ENCODE measurements at regions not wholly inside any gene's neighbourhood (a gene's known extent, or its start where the extent isn't known, plus 50 kb on each side); places are given as distances from the start of the nearest gene placed in this dataset.
"Not testable (repeated sequence)": the region's sequence is repeated elsewhere in the genome, so short reads cannot be mapped to it uniquely, and the experiment has no call there.

GRCh38 chr9:117775591-117775990 is 71.4 kb downstream of the TLR4 start:
- DNase-seq = no peak

GRCh38 chr9:117777823-117778222 is 73.6 kb downstream of the TLR4 start:
- DNase-seq = no peak

- no peak for DNase-seq
These were observed 75.6 kb downstream of the TLR4 start for GRCh38 chr9:117779760-117780159.

- peak; percentile 64 for DNase-seq
These were observed 79.0 kb downstream of the TLR4 start for GRCh38 chr9:117782931-117783788.

- DNase-seq = peak; percentile 18
These were observed 79.6 kb downstream of the TLR4 start for GRCh38 chr9:117783828-117784227.

GRCh38 chr9:117784996-117785395 is 80.8 kb downstream of the TLR4 start:
- no peak for DNase-seq

- no peak for DNase-seq
These were observed 83.5 kb downstream of the TLR4 start for GRCh38 chr9:117787746-117788145.

GRCh38 chr9:117795271-117795670 is 91.1 kb downstream of the TLR4 start:
- no peak for DNase-seq

- no peak for DNase-seq
These were observed 92.5 kb downstream of the TLR4 start for GRCh38 chr9:117796681-117797080.

GRCh38 chr9:117800389-117800788 is 96.2 kb downstream of the TLR4 start:
- no peak for DNase-seq

- DNase-seq = no peak
These were observed 105.5 kb downstream of the TLR4 start for GRCh38 chr9:117809751-117810150.

GRCh38 chr9:117815315-117815714 is 111.1 kb downstream of the TLR4 start:
- DNase-seq = no peak

- DNase-seq = no peak
These were observed 111.7 kb downstream of the TLR4 start for GRCh38 chr9:117815948-117816347.

- DNase-seq = no peak
These were observed 117.8 kb downstream of the TLR4 start for GRCh38 chr9:117821954-117822353.

GRCh38 chr9:117823576-117823975 is 119.4 kb downstream of the TLR4 start:
- DNase-seq = no peak

- peak; percentile 41 for DNase-seq
These were observed 121.6 kb downstream of the TLR4 start for GRCh38 chr9:117825609-117826347.

GRCh38 chr9:117826837-117827236 is 122.6 kb downstream of the TLR4 start:
- DNase-seq = no peak

GRCh38 chr9:117827456-117827855 is 123.3 kb downstream of the TLR4 start:
- no peak for DNase-seq

GRCh38 chr9:117828466-117828865 is 124.3 kb downstream of the TLR4 start:
- no peak for DNase-seq

- DNase-seq = no peak
These were observed 131.6 kb downstream of the TLR4 start for GRCh38 chr9:117835798-117836197.

GRCh38 chr9:117839862-117840261 is 135.7 kb downstream of the TLR4 start:
- DNase-seq = no peak

GRCh38 chr9:117851836-117852461 is 147.7 kb downstream of the TLR4 start:
- DNase-seq = not testable (repeated sequence)

- no peak for DNase-seq
These were observed 154.4 kb downstream of the TLR4 start for GRCh38 chr9:117858561-117858960.

- no peak for DNase-seq
These were observed 156.6 kb downstream of the TLR4 start for GRCh38 chr9:117860849-117861248.

All from CD4-positive, alpha-beta T cell treated with Interleukin-6 for 4 hours (primary cell).